IPS-15b (cell line): ENCODE measurements at regions not wholly inside any gene's neighbourhood (a gene's known extent, or its start where the extent isn't known, plus 50 kb on each side); places are given as distances from the start of the nearest gene placed in this dataset.

Experiments
- H3K27me3 ChIP-seq: one replicate; pipeline ENCODE4 v1.6.1; 2013; ENCODE audit warnings: low read length; ENCODE audit not compliant: control insufficient read depth, insufficient read depth
- H3K36me3 ChIP-seq: one replicate; pipeline ENCODE4 v1.6.1; 2013; ENCODE audit warnings: low read length; ENCODE audit not compliant: control insufficient read depth, insufficient read depth
- H3K4me1 ChIP-seq: one replicate; pipeline ENCODE4 v1.6.1; 2013; ENCODE audit warnings: mild to moderate bottlenecking, low read length; ENCODE audit not compliant: control insufficient read depth, insufficient read depth
- H3K4me3 ChIP-seq: one replicate; pipeline ENCODE4 v1.5.1; 2013; ENCODE audit warnings: low read depth, low read length
- H3K9ac ChIP-seq: one replicate; pipeline ENCODE4 v1.6.1; 2013; ENCODE audit warnings: low read depth, mild to moderate bottlenecking, low read length
- H3K9me3 ChIP-seq: one replicate; pipeline ENCODE4 v1.6.1; 2013; ENCODE audit warnings: mild to moderate bottlenecking, low read length; ENCODE audit not compliant: control insufficient read depth, insufficient read depth

DNA sequence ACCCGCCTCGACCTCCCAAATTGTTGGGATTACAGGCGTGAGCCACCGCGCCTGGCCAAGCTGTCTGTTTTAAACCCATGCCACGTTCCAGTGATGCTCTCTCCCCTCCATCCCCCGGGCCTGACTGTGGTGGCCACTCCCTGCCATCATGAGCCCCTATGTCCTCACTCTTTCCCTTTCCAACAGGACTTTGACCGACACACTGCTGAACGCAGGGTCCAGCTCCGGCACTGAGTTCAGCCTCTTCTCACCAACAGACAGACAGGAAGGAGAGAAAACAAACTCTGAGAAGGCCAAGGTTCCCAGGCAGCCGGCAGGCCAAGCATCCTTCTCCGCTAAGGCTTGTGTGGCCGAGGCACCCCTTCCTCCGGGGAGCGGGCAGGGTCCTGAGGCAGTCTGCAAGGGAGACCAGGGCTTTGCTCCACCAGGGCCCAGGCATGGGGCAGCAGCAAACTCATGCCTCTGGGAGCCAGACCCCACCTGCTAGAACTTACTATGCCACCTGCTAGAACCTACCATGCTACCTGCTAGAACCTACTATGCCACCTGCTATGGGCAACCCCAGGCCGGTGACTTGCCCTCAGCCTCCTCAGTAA, 152.7 kb downstream of the CRYBB2 start:
- H3K9ac ChIP-seq, result no peak overlapping the region
- no peaks in the 10 kb centered on the region for H3K4me1 ChIP-seq
- H3K4me3 ChIP-seq, result no peak overlapping the region
- H3K36me3 ChIP-seq, result peaks cover 6% of the 10 kb centered on the region
- no peaks in the 10 kb centered on the region for H3K9me3 ChIP-seq
- no peaks in the 10 kb centered on the region for H3K27me3 ChIP-seq

DNA sequence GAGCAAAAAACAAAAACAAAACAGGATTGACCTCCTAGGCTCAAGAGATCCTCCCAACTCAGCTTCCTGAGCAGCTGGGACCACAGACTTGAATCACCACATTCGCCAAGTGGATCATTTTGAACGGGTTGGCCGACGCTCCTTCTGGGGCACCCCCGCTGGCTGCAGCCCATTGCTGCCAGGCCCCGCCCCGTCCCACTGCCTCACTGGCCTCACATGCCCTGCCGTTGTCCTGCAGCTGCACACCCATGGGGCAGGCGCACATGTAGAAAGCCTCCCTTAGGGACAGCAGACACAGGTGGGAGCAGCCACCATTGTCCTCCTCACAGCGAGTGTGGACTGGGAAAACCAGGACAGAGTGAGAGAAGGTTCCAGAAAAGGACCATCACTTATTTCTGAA, 154.5 kb downstream of the CRYBB2 start:
- Histone ChIP-seq H3K4me3 (no peak overlapping the region), H3K4me1 (no peaks in the 10 kb centered on the region), H3K9ac (no peak overlapping the region), H3K27me3 (no peaks in the 10 kb centered on the region), H3K9me3 (no peaks in the 10 kb centered on the region), H3K36me3 (peaks cover 16% of the 10 kb centered on the region)

DNA sequence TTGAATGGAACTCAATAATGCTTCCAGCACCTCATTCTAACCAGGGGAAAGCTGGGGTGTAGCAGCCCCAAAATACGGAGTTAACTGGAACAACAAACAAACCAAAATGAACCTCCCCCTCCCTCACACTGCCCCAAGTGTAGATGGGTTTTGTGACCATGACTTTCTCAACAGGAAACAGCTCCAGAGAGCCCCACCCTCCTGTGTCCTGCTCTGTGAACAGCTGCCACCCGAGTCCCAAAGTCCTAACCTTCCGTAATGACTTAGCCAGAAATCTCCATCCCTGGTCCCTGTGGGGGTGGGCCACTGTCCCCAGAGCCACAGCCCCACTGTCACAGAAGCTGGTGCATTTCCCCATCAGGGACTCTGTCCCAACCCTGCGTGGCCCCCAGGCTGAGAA, 155.4 kb downstream of the CRYBB2 start:
- no peak overlapping the region for H3K9ac ChIP-seq
- no peak overlapping the region for H3K4me3 ChIP-seq
- no peaks in the 10 kb centered on the region for H3K9me3 ChIP-seq
- no peaks in the 10 kb centered on the region for H3K27me3 ChIP-seq
- no peaks in the 10 kb centered on the region for H3K4me1 ChIP-seq
- peaks cover 17% of the 10 kb centered on the region for H3K36me3 ChIP-seq

DNA sequence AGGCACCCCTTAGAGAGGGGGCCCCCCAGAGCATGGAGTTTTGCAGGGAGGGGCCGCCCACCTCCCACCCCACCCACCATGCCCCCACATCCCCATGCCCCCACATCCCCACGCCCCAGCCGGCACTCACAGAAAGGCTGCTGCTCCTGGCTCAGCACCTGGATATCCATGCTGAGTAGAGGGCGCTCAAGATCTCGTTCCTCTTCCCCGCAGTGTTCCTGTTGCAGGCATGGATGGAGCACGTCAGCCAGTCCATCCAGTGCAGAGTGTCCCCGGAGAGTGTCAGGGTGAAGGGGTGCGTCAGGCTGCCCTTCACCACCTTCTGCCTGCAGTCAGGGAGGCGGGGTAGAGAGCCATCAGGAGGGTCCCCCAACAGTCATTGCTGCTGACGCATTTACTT, 156.2 kb downstream of the CRYBB2 start:
- no peak overlapping the region for H3K9ac ChIP-seq
- H3K36me3 ChIP-seq, result peaks cover 20% of the 10 kb centered on the region
- no peaks in the 10 kb centered on the region for H3K27me3 ChIP-seq
- no peaks in the 10 kb centered on the region for H3K4me1 ChIP-seq
- no peaks in the 10 kb centered on the region for H3K9me3 ChIP-seq
- H3K4me3 ChIP-seq, result no peak overlapping the region

- peaks cover 20% of the 10 kb centered on the region for H3K36me3 ChIP-seq
- no peaks in the 10 kb centered on the region for H3K27me3 ChIP-seq
- H3K9me3 ChIP-seq, result no peaks in the 10 kb centered on the region
- no peaks in the 10 kb centered on the region for H3K4me1 ChIP-seq
- H3K4me3 ChIP-seq, result no peak overlapping the region
- H3K9ac ChIP-seq, result no peak overlapping the region
Observed at GRCh38 chr22:25377699-25378098, 158.3 kb downstream of the CRYBB2 start.

GRCh38 chr22:25380122-25380747, 160.8 kb downstream of the CRYBB2 start:
- Histone ChIP-seq H3K27me3 (no peaks in the 10 kb centered on the region), H3K9ac (no peak overlapping the region), H3K9me3 (no peaks in the 10 kb centered on the region), H3K4me1 (peaks cover 6% of the 10 kb centered on the region), H3K4me3 (no peak overlapping the region), H3K36me3 (peaks cover 16% of the 10 kb centered on the region)

DNA sequence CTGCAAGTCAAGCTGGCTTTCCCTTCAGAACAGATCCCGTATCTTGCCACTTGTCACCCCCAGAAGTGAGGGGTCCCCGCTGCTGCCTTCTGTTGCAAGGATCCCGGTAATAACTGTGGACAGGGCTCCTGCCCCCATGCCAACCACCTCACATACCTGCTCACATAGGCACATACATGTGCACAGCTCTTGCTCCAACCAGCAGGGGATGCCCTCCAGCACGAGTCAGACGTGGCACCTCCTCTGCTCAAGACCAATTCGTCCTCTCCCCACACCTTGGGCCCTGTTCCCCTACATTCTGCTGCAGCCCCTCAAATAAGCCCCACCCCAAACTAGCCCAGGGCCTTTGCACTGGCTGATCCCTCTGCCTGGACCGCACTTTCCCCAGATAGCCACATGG, 163.3 kb downstream of the CRYBB2 start:
- peaks cover 18% of the 10 kb centered on the region for H3K4me1 ChIP-seq
- no peaks in the 10 kb centered on the region for H3K27me3 ChIP-seq
- no peaks in the 10 kb centered on the region for H3K9me3 ChIP-seq
- peaks cover 15% of the 10 kb centered on the region for H3K36me3 ChIP-seq
- H3K4me3 ChIP-seq, result no peak overlapping the region
- no peak overlapping the region for H3K9ac ChIP-seq

DNA sequence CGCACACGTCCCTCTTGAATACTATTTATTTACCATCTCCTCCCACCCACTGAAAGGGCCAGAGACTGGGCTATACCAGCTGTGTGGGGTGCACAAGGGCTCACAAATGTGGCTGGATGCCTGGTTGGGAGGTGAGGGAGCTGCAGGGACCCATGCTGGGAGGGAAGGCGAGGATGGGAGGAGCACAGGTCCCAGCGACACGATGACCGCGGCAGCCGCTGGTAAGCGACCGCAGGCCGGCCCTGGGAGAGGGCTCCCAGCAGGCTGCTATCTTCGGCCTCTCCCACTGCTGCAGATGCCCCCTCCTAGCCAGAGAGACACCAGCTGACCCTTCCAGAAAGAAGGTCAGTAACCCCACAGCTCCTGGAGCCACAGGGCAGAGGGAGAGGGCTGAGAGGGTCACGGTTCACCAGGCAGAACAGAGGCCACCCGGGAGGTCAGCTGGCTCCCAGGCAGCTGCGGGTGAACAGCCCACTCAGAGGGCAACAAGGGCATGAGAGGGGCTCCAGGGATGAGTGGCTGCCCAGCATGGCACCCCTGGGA, 163.9 kb downstream of the CRYBB2 start:
- no peaks in the 10 kb centered on the region for H3K9me3 ChIP-seq
- H3K27me3 ChIP-seq, result no peaks in the 10 kb centered on the region
- H3K4me1 ChIP-seq, result peaks cover 18% of the 10 kb centered on the region
- no peak overlapping the region for H3K4me3 ChIP-seq
- H3K9ac ChIP-seq, result peak overlapping the region; percentile 56
- H3K36me3 ChIP-seq, result peaks cover 14% of the 10 kb centered on the region

- H3K4me3 ChIP-seq, result no peak overlapping the region
- no peaks in the 10 kb centered on the region for H3K9me3 ChIP-seq
- peaks cover 18% of the 10 kb centered on the region for H3K4me1 ChIP-seq
- peaks cover 8% of the 10 kb centered on the region for H3K36me3 ChIP-seq
- H3K9ac ChIP-seq, result peak overlapping the region; percentile 56
- no peaks in the 10 kb centered on the region for H3K27me3 ChIP-seq
Observed at GRCh38 chr22:25383892-25384291, 164.5 kb downstream of the CRYBB2 start.

GRCh38 chr22:25386538-25386884, 167.1 kb downstream of the CRYBB2 start:
- peak overlapping the region; percentile 26 for H3K9ac ChIP-seq

GRCh38 chr22:25388415-25388814, 169.0 kb downstream of the CRYBB2 start:
- Histone ChIP-seq H3K4me3 (no peak overlapping the region), H3K27me3 (no peaks in the 10 kb centered on the region), H3K4me1 (peaks cover 19% of the 10 kb centered on the region), H3K9ac (no peak overlapping the region), H3K36me3 (peaks cover 2% of the 10 kb centered on the region), H3K9me3 (no peaks in the 10 kb centered on the region)

More at GRCh38 chr22:25386538-25386884, 167.1 kb downstream of the CRYBB2 start:
- H3K4me1 ChIP-seq, result peaks cover 20% of the 10 kb centered on the region
- H3K9me3 ChIP-seq, result no peaks in the 10 kb centered on the region
- H3K4me3 ChIP-seq, result no peak overlapping the region
- H3K36me3 ChIP-seq, result peaks cover 2% of the 10 kb centered on the region
- no peaks in the 10 kb centered on the region for H3K27me3 ChIP-seq

GRCh38 chr22:25388866-25389540, 169.6 kb downstream of the CRYBB2 start:
- H3K9ac ChIP-seq, result no peak overlapping the region
- no peak overlapping the region for H3K4me3 ChIP-seq
- H3K9me3 ChIP-seq, result no peaks in the 10 kb centered on the region
- H3K27me3 ChIP-seq, result no peaks in the 10 kb centered on the region
- H3K4me1 ChIP-seq, result peaks cover 14% of the 10 kb centered on the region
- peaks cover 2% of the 10 kb centered on the region for H3K36me3 ChIP-seq
